ENCODE measurements at regions not wholly inside any gene's neighbourhood (a gene's known extent, or its start where the extent isn't known, plus 50 kb on each side); places are given as distances from the start of the nearest gene placed in this dataset.

DNA sequence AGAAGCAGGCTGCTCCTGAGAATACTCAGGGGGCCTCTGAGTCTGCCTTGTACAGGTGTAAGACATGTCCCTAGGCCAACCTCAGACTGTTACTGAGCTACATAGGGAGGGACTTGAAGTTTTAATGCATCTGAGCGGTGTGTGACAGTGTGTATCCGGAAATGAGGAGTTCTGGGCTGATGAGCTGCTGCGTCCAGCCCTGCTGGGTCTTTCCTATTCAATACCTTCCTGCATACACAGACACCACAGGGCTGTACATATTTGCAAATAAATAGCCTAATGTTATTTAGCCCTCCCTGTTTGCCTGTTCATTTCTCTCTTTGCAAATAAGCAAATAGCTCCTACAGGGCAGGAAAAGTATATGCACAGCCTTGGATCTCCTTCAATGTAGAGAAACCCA is 134.7 kb upstream of the KIRREL3 start:
- CTCF ChIA-PET, result no interaction called here
- Mint-ChIP-seq H3K9me3 (no peaks in the 10 kb centered on the region), H3K4me3 (no peak overlapping the region), H3K27ac (no peak overlapping the region), H3K27me3 (peaks cover 1% of the 10 kb centered on the region), H3K4me1 (ENCODE audit: low read depth) (no peaks in the 10 kb centered on the region), H3K36me3 (ENCODE audit: low read depth) (no peaks in the 10 kb centered on the region)
- TF ChIP-seq, protein P1, sequence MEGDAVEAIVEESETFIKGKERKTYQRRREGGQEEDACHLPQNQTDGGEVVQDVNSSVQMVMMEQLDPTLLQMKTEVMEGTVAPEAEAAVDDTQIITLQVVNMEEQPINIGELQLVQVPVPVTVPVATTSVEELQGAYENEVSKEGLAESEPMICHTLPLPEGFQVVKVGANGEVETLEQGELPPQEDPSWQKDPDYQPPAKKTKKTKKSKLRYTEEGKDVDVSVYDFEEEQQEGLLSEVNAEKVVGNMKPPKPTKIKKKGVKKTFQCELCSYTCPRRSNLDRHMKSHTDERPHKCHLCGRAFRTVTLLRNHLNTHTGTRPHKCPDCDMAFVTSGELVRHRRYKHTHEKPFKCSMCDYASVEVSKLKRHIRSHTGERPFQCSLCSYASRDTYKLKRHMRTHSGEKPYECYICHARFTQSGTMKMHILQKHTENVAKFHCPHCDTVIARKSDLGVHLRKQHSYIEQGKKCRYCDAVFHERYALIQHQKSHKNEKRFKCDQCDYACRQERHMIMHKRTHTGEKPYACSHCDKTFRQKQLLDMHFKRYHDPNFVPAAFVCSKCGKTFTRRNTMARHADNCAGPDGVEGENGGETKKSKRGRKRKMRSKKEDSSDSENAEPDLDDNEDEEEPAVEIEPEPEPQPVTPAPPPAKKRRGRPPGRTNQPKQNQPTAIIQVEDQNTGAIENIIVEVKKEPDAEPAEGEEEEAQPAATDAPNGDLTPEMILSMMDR (IDR thresholded peaks at IDR 0.05), result no peak
- no peak for ATAC-seq
- POLR2A ChIA-PET, result no interaction called here
- intact Hi-C loops (cut with micrococcal nuclease), result no loop called here
- no peak for DNase-seq

DNA sequence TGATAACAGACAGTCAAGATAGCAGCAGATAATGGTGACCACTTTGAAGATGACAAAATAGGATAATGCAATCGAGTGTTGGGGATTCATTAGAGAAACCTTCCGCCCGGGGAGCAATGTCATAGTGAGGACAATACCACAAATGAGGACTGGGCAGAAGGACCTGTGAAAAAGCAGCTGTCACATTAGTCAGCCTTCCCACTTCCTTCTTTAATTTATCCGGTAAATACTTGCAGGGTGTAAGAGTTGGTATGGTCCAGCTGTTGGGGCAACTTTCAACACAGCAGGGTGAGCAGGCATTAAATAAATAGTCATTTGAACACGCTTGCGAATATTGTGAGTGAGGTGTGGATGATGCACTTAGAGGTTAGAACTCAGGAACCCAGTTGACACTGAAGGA is 132.5 kb upstream of the KIRREL3 start:
- ATAC-seq (no peak), DNase-seq (no peak)
- Mint-ChIP-seq H3K9me3 (no peaks in the 10 kb centered on the region), H3K36me3 (ENCODE audit: low read depth) (no peaks in the 10 kb centered on the region), H3K27ac (no peak overlapping the region), H3K4me3 (no peak overlapping the region), H3K27me3 (peaks cover 1% of the 10 kb centered on the region), H3K4me1 (ENCODE audit: low read depth) (no peaks in the 10 kb centered on the region)
- intact Hi-C loops (cut with micrococcal nuclease), result no loop called here
- TF ChIP-seq, protein P1 (IDR thresholded peaks at IDR 0.05), result no peak
- CTCF ChIA-PET, result no interaction called here
- POLR2A ChIA-PET, result no interaction called here

DNA sequence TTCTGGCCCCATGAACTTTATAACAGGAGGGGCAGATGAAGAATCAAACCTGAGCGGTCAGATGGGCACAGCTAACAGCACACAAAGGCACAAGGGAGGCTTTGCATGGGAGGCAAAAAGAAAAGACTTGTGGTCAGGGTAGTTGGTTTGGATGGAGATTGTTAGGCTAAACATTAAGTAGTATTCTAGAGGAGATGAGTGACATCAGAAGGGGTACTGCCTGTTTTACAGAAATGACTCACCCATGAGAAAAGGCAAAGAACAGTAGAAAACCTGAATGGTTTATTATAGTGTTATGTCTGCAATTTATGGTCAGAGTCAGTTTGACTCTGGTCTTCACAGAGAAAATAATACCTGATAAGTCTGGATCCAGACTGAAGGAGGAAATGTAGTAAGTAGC is 129.8 kb upstream of the KIRREL3 start:
- TF ChIP-seq, protein P1 (IDR thresholded peaks at IDR 0.05), result no peak
- Mint-ChIP-seq H3K27me3 (peaks cover 1% of the 10 kb centered on the region), H3K36me3 (ENCODE audit: low read depth) (no peaks in the 10 kb centered on the region), H3K27ac (no peak overlapping the region), H3K4me3 (no peak overlapping the region), H3K9me3 (no peaks in the 10 kb centered on the region), H3K4me1 (ENCODE audit: low read depth) (no peaks in the 10 kb centered on the region)
- intact Hi-C loops (cut with micrococcal nuclease), result no loop called here
- ATAC-seq (no peak), DNase-seq (no peak)
- ChIA-PET CTCF (no interaction called here), POLR2A (no interaction called here)

DNA sequence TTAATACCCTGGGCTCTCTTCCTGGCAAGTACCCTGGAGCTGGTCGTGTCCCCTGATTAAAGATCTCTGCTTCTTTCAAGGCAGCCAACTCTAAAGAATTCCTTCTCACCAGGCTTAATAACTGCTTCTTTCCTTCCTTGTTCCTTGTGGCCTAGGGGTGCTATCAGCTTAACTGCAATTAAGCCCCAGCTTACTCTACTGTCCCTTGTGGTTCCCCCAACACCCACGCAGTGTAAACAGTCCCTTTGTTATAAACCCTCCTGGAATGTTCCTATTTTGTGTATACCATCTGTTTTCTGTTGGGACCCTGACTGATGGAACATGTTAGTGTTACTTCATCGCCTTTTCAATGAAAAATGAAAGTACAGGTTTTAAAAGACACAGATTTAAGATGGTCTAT is 126.4 kb upstream of the KIRREL3 start:
- intact Hi-C loops (cut with micrococcal nuclease), result no loop called here
- Mint-ChIP-seq H3K27ac (no peak overlapping the region), H3K4me3 (no peak overlapping the region), H3K9me3 (no peaks in the 10 kb centered on the region), H3K36me3 (ENCODE audit: low read depth) (no peaks in the 10 kb centered on the region), H3K27me3 (peaks cover 1% of the 10 kb centered on the region), H3K4me1 (ENCODE audit: low read depth) (no peaks in the 10 kb centered on the region)
- TF ChIP-seq, protein P1 (IDR thresholded peaks at IDR 0.05), result no peak
- DNase-seq, result no peak
- ATAC-seq, result no peak
- ChIA-PET POLR2A (no interaction called here), CTCF (no interaction called here)

DNA sequence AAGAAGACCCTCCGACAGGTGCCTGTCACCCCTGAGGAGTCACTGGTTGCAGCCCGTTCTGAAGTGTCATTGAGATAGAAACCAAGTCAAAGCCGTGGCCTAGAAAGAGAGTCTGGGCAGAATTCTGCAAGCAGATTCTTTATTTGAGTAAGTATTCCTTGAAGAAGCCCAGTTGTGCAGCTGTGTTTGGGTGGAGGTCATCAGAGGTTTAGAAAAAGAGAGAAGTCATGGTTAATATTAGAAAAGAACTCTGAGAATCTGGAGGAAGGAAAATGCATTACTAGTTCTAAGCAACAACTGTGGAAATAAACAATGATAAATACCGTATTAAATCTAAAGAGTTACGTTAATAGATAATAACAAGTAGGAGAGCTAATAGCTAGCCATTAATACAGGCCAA is 118.8 kb upstream of the KIRREL3 start:
- no peaks in the 10 kb centered on the region for H3K36me3 Mint-ChIP-seq (ENCODE audit: low read depth)
- H3K4me3 Mint-ChIP-seq, result no peak overlapping the region
- no peak for ATAC-seq
- intact Hi-C loops (cut with micrococcal nuclease), result no loop called here
- POLR2A ChIA-PET, result no interaction called here
- CTCF ChIA-PET, result no interaction called here
- H3K9me3 Mint-ChIP-seq, result no peaks in the 10 kb centered on the region
- TF ChIP-seq, protein P1 (IDR thresholded peaks at IDR 0.05), result no peak
- no peak for DNase-seq
- H3K4me1 Mint-ChIP-seq (ENCODE audit: low read depth), result no peaks in the 10 kb centered on the region
- H3K27me3 Mint-ChIP-seq, result peaks cover 2% of the 10 kb centered on the region
- H3K27ac Mint-ChIP-seq, result no peak overlapping the region
